GM19043 (cell line): ENCODE measurements at regions not wholly inside any gene's neighbourhood (a gene's known extent, or its start where the extent isn't known, plus 50 kb on each side); places are given as distances from the start of the nearest gene placed in this dataset.
"Not testable (repeated sequence)": the region's sequence is repeated elsewhere in the genome, so short reads cannot be mapped to it uniquely, and the experiment has no call there.

ENCODE experiments used
- ATAC-seq: cut with Tn5 transposase; IDR thresholded peaks from one replicate; pipeline ENCODE4 v1.9.1; 2021; ENCODE audit warnings: low read depth; ENCODE audit not compliant: unreplicated experiment

- no peak for ATAC-seq
Measured at GRCh38 chr18:39208190-39208589, 1642.6 kb upstream of the CELF4 start.

DNA sequence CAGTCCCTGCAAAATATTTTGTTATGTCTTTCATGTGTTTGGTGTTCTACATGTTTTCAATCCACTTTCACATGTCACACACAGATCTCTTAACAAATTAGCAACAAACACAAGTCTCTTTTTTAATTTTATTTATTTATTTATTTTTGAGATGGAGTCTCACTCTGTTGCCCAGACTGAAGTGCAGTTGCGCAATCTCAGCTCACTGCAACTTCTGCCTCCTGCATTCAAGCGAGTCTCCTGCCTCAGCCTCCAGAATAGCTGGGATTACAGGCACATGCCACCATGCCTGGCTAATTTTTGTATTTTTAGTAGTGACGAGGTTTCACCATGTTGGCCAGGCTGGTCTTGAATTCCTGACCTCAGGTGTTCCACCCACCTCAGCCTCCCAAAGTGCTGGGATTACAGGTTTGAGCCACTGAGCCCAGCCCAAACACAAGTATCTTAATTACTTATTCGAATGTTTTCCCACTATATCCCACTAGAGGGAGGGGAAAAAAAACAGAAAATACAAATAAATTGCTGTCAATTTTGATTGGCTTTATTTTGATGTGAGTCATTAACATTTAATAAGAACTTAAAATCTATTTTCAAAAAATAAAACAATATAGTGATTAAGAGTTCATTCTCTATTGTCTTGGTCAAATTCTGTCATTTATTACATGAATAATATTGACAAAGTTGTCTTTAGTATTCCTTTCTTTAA lies 1641.0 kb upstream of the CELF4 start:
- ATAC-seq, result not testable (repeated sequence)

DNA sequence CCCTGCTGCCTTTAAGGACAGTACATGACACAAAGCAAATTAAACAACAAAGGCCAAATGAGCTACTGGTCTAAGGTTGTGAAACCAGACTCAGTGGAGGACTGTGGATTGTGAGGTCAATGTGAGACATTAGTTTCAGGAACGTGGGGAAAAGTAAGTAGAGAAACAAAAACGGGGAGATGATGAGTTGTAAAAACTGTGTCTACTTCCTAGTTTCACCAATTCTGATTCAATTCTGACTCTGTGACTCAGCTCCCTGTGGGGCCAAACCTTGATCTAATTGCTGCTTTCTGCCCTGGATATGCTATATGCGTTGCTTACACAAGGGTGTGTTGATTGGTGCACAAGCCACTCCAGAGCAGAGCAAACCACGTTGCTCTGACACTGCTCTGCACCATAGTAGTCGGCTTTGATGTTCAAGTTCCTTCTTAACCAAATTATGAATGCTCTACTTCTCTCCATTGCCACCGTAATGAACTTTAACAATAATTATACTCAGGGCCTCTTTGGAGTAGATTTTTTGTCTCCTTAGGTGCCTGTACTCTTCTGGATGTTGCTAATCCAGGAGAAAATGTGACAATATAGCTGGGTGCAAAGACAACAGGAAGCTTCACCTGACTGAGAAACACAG lies 1640.1 kb upstream of the CELF4 start:
- no peak for ATAC-seq

GRCh38 chr18:39200153-39200552 lies 1634.6 kb upstream of the CELF4 start:
- no peak for ATAC-seq

DNA sequence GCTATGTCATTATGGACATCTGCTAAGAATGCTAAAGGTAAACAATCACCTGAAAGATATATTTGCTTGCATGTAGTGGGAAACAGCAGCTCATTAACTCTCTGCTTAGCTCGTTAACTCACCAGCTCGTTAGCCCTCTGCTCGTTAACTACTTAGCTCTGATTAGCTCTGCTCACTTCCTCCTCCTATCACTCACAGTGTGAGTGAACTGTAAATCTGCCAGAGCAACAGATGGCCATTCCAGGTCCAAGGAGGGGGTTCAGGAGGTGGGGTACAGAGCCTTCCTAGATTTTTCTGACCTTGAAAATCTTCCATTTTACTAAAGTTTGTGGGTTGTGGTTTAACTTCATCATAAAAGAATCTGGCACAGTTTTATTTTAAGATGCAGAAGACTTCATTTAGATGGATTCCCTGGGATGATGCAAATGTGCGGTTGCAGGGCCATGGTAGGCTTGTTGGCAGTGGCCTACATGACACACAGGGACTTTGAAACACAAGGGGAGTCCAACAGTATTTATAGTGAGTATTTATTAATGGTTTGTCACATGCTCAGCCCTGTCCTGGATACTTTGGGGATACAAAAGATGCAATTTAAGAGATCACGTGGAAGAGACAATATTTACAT lies 1633.7 kb upstream of the CELF4 start:
- no peak for ATAC-seq

DNA sequence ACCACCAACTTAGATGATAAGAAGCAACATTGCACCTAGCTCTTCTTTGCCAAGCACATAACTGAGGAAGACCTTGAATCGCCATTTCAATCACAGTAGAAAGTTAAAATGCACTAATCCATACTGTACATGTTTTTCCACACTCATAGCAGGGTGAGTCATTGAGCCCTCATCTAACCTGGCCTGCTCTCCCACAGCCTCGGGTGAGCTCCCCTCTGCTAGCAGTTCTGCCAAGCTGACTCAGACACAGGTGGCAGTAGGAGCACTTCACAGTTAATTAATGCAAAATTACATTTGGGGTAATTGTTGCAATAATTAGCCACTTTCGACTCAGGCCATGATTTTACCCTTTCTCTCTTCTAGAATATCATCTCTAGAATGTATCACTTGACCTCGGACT lies 1632.8 kb upstream of the CELF4 start:
- ATAC-seq, result no peak

DNA sequence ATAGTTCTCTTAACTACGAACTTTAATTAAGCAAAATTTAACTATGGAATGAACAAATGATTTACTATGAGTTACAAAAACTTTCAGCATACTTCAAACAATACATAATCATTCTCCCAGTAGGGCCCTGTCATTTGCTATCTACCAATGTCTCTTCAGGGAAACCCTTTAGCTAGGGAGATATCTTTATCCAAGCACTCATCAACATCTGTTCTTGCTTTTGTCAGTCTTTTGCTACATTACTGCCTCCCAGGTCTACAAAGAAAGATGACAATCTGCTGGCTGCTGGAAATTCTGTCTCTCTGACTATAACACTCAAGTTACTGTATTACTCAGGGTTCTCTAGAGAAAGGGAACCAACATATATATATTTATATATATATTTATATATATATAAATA lies 1626.3 kb upstream of the CELF4 start:
- ATAC-seq, result no peak

DNA sequence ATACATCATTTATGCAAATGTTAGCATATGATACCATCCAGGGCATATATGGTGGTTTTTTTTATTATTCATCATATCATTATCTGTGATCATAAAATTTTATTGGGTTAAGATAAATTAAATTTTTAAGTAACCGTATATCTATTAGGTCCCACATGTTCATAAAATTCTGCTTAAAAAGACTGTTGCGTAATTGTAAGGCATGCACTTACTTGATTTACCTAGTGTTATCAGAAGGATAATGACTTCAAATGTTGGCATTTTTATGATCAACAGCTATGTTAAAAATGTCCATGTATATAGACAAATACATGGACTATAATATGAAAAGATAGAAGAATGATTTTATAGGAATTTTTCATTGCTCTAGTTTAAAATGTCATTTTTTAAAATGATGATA lies 1625.5 kb upstream of the CELF4 start:
- no peak for ATAC-seq

GRCh38 chr18:39190508-39190907 lies 1624.9 kb upstream of the CELF4 start:
- no peak for ATAC-seq

GRCh38 chr18:39188278-39188677 lies 1622.7 kb upstream of the CELF4 start:
- ATAC-seq, result no peak

DNA sequence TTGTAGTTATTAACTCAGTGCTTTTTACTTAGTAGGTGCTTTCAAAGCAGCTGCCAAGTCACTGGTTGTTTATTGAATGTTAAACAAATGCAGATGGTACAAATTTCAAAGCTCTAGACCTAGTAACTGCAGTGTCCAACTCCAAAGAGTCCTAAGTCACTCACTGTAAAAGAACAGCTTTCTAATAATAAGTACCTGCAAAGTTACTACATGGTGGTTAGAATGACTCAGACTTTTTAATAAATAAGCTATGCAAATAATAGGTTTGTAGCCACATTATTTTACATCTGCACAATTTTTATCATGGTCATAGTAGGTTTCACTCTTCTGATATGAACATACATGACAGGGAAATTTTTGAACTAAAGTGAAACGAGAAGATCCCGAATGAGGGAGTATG lies 1620.4 kb upstream of the CELF4 start:
- no peak for ATAC-seq

DNA sequence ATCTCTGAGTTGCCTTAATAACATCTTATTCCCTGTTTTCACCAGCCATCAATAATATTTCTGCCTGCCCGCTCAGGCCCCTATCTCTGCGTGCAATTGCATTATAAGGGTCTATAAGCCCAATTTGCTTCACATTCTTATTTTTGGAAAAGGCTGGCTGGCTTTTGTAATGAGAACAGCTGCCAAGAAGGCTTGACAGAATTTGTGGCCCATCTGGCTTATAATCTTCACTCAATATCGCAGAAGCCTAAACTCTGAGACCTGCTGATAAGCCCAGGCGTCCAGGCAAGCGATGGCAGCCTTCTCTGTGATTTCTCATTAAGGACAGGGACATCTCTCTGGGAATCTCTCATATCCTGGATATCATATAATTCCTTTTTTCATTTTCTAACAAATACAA lies 1618.6 kb upstream of the CELF4 start:
- no peak for ATAC-seq

DNA sequence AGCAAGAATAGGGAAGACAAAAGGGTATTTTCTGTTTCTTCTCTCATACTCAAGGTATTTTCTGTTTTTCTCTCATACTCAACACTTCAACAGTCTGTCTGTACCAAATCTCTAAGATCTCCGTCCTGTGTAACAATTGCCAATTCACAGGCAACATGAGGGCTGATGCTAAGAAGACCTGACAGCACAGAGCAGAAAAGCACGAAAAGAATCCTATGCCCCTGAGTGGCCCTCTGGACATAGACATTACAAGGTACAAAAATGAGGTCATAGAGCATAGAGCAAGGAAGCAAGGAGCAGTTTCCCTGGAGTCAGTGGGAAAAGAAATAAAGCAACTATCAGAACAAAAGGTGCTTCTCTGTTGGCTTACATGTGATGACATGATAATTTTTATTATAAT lies 1612.6 kb upstream of the CELF4 start:
- no peak for ATAC-seq

- ATAC-seq, result no peak
Measured at GRCh38 chr18:39172695-39173421, 1607.3 kb upstream of the CELF4 start.

GRCh38 chr18:39168723-39169122 lies 1603.1 kb upstream of the CELF4 start:
- ATAC-seq, result no peak

DNA sequence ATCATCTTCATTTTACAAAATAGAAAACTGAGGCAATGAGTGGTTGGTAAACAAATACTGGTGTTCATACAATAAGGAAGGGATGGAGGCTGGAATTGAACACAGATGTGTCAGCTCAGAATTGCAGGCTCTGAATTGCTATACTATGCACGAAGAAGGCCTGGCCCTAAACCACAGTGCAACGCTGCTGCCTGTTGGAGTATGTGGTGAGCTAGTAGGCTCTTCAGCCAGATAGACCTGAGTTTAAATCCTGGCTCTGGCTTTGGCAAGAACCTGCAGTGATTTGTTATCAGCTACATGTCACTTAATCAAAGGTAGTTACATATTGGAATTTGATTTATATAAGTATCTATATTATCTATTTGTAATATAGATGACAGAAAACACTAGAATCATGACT lies 1602.4 kb upstream of the CELF4 start:
- no peak for ATAC-seq

GRCh38 chr18:39166776-39167175 lies 1601.2 kb upstream of the CELF4 start:
- ATAC-seq, result no peak

DNA sequence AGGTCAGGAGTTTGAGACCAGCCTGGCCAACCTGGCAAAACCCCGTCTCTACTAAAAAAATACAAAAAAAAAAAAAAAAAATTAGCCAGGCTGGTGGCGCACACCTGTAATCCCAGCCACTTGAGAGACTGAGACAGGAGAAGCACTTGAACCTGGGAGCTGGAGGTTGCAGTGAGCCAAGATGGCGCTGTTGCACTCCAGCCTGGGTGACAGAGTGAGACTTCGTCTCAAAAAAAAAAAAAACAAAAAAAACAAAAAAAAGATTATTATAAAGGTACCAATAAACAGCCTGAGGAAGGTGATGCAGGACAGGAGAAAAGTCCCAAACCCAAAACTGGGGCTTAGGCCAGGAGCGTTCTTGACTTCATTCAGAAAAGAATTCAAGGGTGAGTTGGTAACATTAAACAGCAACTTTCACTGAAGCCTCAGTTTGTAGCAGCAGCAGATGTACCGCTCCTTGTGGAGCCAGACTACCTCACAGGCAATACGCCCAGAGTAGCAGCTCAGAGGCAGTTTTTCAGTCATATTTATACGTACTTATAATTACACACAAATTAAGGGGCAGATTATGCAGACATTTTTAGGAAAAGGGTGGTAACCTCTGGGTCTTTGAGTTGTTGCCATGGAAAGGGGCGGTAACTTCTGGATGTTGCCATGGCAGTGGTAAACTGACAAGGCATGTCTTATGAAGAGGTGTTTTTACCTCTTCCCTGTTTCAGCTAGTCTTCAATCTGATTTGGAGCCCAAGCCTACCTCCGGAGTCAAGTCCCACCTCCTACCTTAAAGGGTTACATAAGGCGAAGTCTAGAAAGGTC lies 1596.6 kb upstream of the CELF4 start:
- ATAC-seq, result no peak

DNA sequence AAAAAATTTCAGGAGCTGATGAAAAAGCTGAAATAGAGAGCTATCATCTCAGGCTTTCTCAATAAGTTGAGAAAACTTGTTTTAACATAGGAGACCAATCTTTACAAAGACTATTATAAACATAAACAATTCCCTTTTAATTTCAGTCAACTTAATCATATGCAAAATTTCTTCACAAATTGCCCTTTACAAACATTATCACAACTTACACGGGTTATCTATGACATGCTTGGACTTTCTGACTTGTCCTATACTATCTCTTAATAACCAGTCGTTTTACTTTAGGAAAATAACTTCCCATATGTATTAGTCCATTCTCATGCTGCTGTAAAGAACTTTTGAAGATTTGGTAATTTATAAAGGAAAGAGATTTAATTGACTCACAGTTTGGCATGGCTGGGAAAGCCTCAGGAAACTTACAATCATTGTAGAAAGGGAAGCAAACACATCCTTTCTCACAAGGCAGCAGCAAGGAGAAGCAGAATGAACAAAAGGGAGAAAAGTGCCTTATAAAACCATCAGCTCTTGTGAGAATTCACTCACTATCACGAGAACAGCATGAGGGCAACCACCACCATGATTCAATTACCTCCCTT lies 1583.7 kb upstream of the CELF4 start:
- ATAC-seq, result no peak

GRCh38 chr18:39134255-39134654 lies 1568.7 kb upstream of the CELF4 start:
- no peak for ATAC-seq
